HG03135 (cell line): ENCODE measurements at regions not wholly inside any gene's neighbourhood (a gene's known extent, or its start where the extent isn't known, plus 50 kb on each side); places are given as distances from the start of the nearest gene placed in this dataset.
A peak's percentile ranks its signal among the peaks of the same experiment; 100 is the strongest.
"Not testable (repeated sequence)": the region's sequence is repeated elsewhere in the genome, so short reads cannot be mapped to it uniquely, and the experiment has no call there.

Experiments
- ATAC-seq: cut with Tn5 transposase; IDR thresholded peaks from one replicate; pipeline ENCODE4 v1.9.1; 2021; ENCODE audit warnings: mild to moderate bottlenecking, moderate library complexity; ENCODE audit not compliant: unreplicated experiment

- ATAC-seq: no peak
These were observed 64.7 kb downstream of the DHCR7 start for GRCh38 chr11:71383461-71383860.

- no peak for ATAC-seq
These were observed 66.2 kb downstream of the DHCR7 start for GRCh38 chr11:71381781-71382505.

GRCh38 chr11:71379701-71380100 is 68.5 kb downstream of the DHCR7 start:
- ATAC-seq: no peak

GRCh38 chr11:71373791-71374454 is 74.3 kb downstream of the DHCR7 start:
- peak; percentile 58 for ATAC-seq

GRCh38 chr11:71372693-71373657 is 75.2 kb downstream of the DHCR7 start:
- no peak for ATAC-seq

- no peak for ATAC-seq
These were observed 76.5 kb downstream of the DHCR7 start for GRCh38 chr11:71371674-71372069.

GRCh38 chr11:71370895-71371673 is 77.1 kb downstream of the DHCR7 start:
- ATAC-seq: no peak

- ATAC-seq: no peak
These were observed 78.0 kb downstream of the DHCR7 start for GRCh38 chr11:71370020-71370747.

- no peak for ATAC-seq
These were observed 78.8 kb downstream of the DHCR7 start for GRCh38 chr11:71369411-71369810.

GRCh38 chr11:71368966-71369365 is 79.2 kb downstream of the DHCR7 start:
- ATAC-seq: no peak

- no peak for ATAC-seq
These were observed 80.4 kb downstream of the DHCR7 start for GRCh38 chr11:71367756-71368155.

- not testable (repeated sequence) for ATAC-seq
These were observed 80.9 kb downstream of the DHCR7 start for GRCh38 chr11:71367276-71367675.

- ATAC-seq: no peak
These were observed 82.1 kb downstream of the DHCR7 start for GRCh38 chr11:71366076-71366475.

GRCh38 chr11:71365626-71366025 is 82.6 kb downstream of the DHCR7 start:
- no peak for ATAC-seq

- ATAC-seq: no peak
These were observed 83.4 kb downstream of the DHCR7 start for GRCh38 chr11:71364806-71365205.

- ATAC-seq: no peak
These were observed 84.0 kb downstream of the DHCR7 start for GRCh38 chr11:71364176-71364671.

- no peak for ATAC-seq
These were observed 84.5 kb downstream of the DHCR7 start for GRCh38 chr11:71363721-71364120.

GRCh38 chr11:71358963-71359567 is 89.1 kb downstream of the DHCR7 start:
- no peak for ATAC-seq

GRCh38 chr11:71358122-71358728 is 90.0 kb downstream of the DHCR7 start:
- no peak for ATAC-seq
